Hematopoietic multipotent progenitor cell treated with erythropoietin and hydrocortisone succinate and interleukin-3 and kit ligand, for 15 days (in vitro differentiated cells): ENCODE measurements at regions not wholly inside any gene's neighbourhood (a gene's known extent, or its start where the extent isn't known, plus 50 kb on each side); places are given as distances from the start of the nearest gene placed in this dataset.
A peak's percentile ranks its signal among the peaks of the same experiment; 100 is the strongest.

Experiments used
- DNase-seq: peaks from one replicate; pipeline ENCODE4 v3.0.0-alpha.2; 2015; ENCODE audit warnings: low spot score

DNA sequence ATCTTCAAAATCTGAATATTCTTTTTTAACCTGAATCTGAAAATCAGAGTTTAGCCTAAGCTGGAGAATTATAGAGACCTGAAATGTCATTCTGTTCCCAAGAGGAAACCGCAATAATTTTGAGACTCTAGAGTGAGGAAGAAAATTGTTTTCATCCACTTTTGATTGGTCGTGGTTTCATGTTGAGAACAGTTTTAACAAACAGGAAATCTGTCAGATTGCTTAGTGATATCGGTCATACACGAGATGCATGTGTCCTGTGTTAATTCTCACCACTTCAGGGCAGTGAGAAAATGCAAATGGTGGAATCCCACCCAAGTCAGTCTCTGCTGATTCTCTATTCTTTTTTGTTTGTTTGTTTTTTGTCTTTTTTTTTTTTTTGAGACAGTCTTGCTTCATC, 1498.5 kb upstream of the TMEM132C start:
- no peak for DNase-seq

DNA sequence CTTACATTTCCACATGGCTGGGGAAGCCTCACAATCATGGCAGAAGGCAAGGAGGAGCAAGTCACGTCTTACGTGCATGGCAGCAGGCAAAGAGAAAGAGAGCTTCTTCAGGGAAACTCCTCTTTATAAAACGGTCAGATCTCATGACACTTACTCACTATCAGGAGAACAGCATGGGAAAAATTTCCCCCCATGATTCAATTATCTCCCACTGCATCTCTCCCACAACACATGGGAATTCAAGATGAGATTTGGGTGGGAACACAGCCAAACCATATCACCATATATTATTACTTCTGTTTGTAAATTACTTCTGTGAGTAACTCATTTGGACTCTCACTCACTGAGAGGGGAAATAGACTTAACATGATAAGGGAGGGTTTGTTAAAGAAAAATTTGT, 1496.8 kb upstream of the TMEM132C start:
- DNase-seq: no peak

DNA sequence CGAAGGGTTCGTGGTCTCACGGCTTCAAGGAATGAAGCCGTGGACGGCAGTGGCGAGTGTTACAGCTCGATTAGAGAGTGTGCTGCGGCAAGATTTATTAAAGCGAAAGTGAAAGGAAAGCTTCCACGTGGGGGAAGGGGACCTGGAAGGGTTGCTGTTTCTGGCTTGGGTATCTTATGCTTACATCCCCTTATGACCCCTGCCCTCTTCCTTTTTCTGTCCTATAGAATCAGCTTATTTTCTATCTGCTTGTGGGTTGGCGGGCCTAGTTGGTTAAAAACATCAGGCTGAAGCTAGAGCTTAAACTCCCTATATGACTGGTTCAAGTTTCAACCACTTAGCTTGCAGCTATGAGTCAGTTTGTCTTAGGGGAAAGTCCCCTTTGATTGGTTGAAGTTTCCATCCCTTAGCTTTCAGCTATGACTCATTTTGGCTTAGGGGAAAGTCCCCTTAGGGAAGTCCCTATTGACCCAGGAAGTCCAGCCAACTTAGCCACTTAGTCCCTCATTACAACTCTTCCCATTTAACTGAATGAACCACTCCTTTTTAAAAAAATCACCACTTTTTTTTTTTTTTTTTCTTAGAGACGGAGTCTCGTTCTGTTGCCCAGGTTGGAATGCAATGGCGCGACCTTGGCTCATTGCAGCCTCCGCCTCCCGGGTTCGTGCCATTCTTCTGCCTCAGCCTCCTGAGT, 1494.7 kb upstream of the TMEM132C start:
- peak; percentile 3 for DNase-seq

DNA sequence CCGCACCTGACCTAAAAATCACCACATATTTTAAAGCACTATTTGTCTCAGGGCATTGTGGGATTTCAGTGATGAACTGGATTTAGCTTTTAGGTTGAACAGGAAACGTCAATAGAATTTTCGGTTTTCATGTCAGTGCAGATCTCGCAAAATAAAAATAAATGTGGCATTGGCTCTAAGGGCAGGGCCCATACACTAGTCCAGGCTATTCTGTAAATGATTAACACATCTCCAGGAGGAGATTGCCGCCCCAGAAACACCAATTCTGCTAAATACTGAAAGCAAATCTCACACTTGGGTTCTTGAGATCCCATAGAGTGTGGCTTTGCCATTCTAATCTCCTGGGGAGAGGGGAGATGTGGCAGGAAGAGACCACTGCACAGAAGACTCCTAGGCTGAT, 1494.0 kb upstream of the TMEM132C start:
- no peak for DNase-seq

DNA sequence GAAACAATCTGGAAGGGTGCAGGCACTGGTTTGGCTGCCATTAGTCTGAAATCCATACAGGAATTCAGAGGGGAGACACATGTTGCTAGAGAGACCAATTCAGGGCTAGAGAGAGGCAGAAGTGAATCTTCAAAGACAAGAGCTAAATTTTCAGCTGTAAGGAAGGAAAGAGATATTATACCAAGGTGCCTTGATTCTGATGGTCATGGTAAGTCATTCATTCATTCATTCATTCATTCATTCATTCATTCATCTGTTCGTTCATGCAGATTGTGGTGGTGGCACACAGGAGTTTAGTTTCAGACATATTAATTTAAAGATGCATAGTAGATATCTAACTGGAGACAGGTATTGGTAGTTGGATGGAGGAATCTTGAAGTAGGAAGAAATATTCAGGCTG, 1493.5 kb upstream of the TMEM132C start:
- no peak for DNase-seq

DNA sequence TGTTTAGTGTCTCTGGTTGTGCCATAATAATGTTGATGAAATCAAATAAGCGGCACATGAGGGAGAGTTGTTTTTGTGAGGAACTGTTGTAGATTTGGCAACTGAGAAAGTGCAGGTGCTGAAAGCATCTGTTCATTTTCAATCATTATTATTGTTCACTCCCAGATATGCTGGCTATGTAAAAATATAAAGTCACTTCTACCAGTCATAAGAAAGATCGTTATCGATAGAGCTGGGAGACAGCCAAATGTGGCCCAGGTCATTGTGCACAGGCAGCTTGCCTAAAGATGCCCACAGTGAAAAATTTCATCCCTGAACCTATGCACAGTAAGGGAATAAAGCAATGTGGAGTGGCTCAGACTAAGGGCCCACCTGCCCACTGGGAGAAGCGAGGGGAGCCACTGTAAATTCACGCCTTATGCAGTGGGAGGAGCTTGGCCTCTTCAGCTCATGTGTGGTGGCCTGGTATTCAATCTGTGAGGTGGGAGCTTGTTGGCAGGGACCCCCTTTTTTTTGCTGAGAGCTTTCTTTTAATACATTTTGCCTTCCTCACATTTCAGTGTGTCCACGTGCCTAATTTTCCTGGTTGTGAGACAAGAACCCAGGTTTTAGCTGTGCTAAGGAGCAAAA, 1490.8 kb upstream of the TMEM132C start:
- no peak for DNase-seq

DNA sequence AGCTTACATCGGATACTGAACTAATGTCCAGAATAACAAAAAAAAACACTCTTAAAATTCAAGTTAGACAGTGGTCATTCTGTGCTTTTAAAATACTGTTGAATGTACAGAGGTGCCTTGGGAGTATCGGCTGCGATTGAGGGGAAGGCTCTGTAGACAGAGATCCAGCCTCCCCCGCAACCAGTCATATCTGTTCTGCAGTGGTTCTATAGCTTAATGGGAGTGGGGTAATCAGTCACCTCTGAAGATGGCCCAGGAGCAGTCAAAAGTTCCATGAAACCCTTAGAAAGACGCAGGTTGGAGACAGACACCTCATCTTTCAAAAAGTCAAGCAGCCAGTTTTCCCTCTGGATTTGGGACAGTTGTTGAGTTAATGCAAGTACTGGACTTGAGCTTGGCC, 1486.6 kb upstream of the TMEM132C start:
- no peak for DNase-seq

DNA sequence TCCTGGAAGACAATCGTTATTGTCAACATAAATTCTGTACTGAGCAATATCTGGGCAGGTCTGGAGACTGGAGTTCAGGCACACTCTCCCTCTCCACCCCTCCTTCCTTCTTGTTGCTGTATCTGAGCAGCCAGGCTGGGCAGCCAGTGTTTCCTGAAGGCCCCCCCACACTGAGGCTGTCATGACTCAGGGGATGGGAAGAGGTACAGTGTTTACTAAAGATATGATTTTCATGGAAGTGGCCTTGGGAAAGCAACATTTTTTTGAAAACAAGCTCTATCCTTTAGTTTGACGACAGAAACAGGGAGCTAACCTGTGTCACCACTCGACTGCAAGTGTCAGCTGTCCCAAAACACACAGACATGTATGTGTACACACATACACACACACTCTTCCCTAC, 1485.4 kb upstream of the TMEM132C start:
- no peak for DNase-seq

DNA sequence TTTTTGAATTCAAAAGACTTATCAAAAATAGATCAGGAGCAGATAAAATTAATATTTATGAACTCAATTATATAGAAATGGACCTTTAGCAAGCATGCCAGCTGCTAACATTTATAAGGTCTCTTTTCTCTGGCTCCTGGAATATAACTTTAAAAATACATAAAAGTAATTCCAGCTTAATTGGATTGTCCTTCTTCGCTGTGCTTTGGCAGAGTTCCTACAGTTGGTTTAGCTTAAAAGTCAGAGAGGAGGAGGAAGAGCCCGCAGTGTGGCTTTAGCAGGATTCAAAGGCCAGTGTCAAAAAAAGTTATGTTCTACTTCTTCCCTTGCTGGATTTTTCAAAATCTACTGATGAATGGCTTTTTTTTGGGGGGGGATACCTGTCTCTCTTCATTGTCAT, 1484.9 kb upstream of the TMEM132C start:
- DNase-seq: no peak

DNA sequence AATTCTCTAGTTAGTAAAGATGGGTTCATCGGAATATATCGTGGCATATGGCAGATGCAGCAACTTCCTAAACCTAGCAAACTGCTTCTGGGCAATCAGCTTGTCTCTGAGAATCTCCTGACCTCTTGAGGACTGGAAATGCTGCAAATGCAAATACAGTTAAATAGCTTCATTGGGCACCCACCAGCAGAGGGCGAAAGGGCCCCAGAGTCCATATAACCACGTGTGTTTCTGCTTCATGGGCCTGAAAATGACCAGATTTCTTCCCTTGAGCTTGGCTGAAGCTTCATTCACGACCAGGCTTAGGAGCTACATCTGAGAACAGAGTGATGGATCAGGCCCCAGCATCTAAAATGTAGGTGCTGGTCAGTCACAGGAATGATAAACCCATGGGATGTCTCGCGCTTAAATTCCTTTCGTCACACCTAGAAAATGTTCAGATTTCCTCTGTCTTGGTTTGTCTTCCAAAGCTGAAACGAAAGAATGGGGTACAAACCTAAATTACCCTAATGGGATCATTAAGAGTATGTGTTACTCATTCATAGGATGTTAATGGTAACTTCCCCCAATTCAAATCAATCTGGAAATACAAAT, 1482.5 kb upstream of the TMEM132C start:
- peak; percentile 68 for DNase-seq

DNA sequence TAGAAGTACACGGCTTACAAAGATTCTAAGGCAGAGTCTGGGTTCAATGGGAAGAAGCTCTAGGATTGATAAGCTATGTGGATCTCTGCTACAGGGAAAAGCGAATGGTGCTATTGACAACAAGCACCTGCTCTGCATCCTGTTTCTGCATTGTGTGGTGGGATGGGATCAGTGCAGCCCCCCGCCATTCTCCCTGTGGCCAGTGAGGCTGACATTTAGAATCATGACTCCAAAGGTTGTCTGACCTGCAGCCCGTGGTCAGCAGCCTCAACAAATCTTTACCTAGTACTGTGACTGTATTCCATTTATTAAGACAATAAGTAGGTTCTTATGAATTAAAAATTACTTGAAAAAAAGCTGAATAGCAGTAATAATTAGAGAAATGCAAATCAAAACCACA, 1477.0 kb upstream of the TMEM132C start:
- DNase-seq: no peak

DNA sequence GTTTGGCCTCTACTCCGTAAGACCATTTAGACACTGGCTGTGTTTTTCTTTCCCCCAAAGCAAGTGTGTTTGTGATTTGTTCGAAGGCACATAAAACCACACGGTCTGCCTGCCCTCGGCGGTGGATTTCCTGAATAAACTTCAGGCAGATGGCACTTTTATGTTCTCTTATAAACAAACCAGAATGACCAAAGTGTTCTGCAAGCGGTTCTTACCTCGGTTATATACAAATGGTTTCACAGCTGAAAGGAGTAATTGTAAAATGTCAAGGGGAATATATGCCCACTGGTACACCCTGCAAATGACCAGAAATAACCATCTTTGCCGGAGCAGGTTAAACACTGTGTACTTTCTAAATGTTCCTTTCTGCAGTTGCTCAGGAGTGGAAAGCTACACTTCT, 1475.8 kb upstream of the TMEM132C start:
- DNase-seq: no peak

DNA sequence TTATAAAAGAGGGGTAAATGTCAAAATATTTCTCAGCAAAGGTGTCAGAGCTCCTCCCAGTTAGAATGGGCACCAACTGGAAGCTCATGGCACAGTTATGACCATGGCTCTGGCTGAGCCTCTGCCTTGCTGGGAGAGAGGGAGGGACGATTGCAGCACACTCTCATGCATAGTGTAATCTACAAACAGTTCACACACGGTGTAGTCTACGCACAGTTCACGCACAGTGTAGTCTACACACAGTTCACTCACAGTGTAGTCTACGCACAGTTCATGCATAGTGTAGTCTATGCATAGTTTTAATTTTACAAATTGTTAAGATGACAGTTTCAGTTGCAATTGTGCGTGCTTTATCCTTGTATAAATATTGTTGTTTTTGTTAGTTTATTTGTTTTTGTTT, 1474.6 kb upstream of the TMEM132C start:
- DNase-seq: no peak

DNA sequence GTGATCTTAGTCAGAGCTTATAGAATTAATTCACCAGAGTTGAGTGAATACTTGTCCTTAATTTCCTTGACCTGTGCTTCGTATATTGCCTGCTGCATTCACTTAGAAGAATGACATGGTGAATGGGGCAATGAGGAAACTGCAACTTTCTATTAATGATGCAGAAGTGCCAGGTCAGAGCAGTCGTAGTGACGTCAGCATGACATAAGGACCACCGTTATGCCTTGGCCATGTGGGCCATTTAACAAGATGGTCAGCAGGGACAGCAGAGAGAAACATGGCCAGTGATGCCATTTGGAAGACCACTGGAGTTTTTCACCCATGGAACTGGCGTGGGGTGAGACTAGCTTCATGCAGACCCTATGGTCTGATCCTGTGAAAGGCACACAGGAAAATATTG, 1469.4 kb upstream of the TMEM132C start:
- no peak for DNase-seq

DNA sequence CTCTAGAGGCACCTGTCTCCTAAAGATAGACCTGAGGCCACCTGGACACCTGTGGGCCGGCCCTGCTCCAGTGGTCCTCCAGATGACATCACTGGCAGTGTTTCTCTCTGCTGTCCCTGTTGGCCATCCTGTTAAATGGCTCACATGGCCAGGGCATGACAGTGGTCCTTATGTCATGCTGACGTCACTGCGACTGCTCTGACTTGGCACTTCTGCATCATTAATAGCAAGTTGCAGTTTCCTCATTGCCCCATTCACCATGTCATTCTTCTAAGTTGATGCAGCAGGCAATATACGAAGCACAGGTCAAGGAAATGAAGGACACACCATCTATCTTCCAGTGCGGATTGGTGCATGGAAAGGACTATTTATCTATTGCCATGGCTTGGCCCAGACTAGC, 1468.5 kb upstream of the TMEM132C start:
- no peak for DNase-seq

DNA sequence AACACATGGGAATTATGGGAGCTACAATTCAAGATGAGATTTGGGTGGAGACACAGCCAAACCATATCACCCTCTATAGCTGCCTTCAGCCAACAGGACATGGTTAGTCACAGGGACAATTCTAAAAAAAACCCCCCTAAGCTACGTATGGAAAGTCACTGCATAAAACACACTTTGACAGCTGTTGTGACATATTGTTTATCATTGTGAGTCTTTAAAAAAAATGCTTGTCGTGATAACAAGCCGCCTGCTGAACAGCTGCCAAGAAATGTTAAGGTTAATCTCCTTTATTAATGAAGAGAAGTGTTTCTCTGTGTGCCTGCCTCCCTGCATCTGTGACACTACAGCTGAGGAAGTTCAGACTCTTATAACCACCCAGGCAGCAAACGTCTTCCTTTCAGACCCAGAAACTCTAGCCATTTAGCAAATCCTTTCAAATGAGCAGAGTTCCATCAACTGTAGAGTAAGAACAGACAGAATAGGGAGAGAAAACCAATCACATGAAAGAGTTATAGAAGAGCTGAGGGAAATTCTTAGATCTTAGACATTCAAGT, 1459.6 kb upstream of the TMEM132C start:
- DNase-seq: peak; percentile 29

DNA sequence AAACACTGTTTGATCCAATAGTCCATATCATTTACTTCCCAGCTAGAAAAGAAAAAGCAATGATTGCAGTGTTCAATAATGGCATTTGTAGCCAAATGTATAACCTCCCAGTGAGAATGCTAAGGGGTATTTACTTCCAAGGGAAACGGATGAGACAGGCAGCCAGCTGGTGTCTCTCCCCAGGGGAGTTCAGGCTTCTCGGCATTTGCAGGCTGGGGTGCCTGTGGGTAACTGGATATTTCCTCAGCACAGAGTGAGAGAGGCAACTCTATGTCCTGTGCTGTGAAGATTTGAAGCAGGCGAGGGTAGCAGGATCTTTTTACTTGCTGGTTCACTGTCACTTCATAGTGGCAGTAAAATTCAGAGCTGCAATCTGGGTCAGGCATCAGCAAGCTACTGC, 1455.6 kb upstream of the TMEM132C start:
- no peak for DNase-seq

DNA sequence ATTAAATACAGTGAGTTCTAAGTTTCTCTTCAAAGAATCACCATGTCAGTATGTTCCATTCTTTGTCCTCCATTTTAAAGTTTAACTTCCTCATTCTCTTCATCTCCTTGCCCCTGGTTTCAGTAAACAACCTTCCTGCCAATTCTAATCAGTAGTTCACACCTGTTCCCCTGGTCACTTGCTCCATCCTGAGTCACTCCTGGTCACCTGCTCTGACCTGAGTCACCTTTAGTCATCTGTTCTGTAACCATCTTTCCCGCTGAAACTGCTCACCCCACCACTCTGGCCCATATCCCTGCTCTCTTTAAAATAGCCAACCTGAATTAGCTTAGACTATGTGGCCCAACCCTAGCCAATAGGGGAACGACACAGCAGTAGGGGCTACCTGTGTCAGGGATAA, 1447.4 kb upstream of the TMEM132C start:
- DNase-seq: no peak

DNA sequence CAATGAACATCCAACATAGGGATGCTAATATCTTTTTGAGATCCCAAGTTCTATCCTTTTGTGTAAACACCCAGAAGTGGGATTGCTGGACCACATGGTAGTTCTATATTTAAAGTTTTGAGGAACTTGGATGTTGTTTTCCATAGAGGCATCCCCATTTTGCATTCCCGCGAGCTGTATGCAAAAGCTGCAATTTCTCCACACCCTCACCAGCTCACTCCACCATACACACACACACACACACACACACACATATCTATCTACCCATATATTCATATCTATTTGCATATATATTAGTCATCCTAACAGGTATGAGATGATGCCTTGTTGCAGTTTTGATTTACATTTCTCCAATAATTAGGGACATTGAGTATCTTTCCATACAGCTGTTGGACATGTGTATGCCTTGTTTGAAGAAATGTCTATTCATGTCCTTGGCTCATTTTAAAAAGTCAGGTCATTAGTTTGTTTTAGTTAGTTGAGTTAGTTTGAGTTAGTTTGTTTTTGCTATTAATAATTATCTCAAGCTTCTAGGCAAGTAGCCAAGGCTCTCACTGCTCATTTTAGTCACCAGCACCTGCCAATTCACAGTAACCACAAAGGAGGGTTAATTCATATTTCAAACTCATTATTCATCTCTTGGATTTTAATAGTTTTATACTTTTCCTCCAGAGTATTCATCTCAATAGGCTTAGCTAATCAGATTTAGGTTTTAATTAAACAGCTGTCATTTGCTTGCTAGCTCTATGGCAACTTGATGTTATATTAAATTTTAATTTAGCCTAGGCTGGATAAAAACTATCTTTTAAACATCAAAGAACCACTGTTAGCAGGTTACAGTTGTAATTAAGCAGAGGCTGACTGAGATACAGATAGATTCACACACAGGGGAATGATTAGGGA, 1435.9 kb upstream of the TMEM132C start:
- DNase-seq: no peak

DNA sequence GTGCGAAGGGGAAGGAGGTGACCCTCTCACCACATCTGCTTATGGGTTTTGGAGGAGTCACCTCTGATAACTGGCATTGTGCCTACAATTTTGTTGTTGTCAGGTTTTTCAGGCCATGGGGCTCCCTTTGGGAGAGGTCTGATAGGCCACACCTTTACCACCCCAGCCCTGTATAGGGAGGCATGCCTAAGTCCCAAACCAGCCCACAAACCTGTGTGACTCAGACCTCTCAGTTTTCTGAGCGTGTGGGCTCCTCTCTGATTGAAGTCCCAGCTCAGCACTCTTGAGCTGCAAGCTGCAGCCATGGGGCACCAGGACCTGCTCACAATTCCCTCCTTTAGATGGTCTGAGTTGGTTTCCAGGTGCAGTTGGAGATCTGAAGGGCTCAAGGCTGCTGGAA, 1429.3 kb upstream of the TMEM132C start:
- no peak for DNase-seq

DNA sequence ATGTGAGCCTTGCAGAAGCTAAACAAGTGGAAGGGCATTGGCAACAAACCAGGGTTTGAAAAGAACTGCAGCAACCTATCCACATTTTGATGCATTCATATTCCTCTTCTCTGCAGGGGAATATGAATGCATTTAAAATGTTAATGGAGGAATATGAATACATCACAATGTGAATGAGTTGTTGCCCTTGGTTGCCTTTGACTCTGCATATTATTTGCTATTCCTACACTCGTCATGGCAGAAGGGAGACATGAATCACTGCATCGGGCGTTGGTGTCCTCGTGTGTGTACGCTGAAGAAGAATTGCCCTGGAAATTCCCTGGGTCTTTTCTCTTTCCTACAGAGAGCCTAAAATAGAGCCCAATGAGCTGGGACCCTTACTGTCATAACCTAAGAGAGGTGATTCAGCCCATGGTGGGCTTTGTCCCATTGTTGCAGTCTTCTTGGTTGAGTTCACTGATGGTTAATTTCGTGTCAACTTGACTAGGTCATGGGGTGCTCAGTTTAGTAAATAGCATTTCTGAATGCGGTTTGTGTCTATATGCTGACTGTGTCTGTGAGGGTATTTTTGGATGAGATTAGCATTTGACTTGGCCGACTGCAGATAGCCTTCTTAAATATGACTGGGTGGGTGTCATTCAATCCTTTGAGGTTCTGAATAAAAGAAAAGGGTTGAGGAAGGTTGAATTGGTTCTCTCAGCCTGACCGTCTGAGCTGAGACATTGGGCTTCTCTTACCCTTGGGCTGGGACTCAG, 1422.9 kb upstream of the TMEM132C start:
- DNase-seq: no peak
